GM12878 (cell line): ENCODE measurements at regions not wholly inside any gene's neighbourhood (a gene's known extent, or its start where the extent isn't known, plus 50 kb on each side); places are given as distances from the start of the nearest gene placed in this dataset.

ENCODE experiments used
- ATF2 ChIP-seq: IDR thresholded peaks from 2 replicates; pipeline ENCODE4 v1.6.1; 2012; ENCODE audit warnings: low read length, inconsistent platforms
- BHLHE40 ChIP-seq, 2 experiments: fragments of 450-650 bp in 1 of 2; IDR thresholded peaks; 2 replicates each; pipeline ENCODE4 v1.6.1; 2011 to 2017; ENCODE audit warnings: low read depth in 2 of 2, borderline replicate concordance in 1 of 2, improper control_type of control experiment in 1 of 2, low read length in 1 of 2, mild to moderate bottlenecking in 1 of 2
- CEBPB ChIP-seq, 2 experiments: fragments of 150-350 bp in 1 of 2; IDR thresholded peaks; 2 replicates each; pipeline ENCODE4 v1.6.1; 2012 to 2014; ENCODE audit warnings: low read depth in 2 of 2, low read length in 2 of 2, borderline replicate concordance in 1 of 2, inconsistent platforms in 1 of 2
- HDAC6 ChIP-seq: fragments of 200-600 bp; sonication (generic); IDR thresholded peaks from one replicate; pipeline ENCODE4 v1.8.0; 2017; ENCODE audit warnings: antibody characterized with exemption; ENCODE audit not compliant: unreplicated experiment
- JUND ChIP-seq: IDR thresholded peaks from 2 replicates; pipeline ENCODE4 v1.6.1; 2012; ENCODE audit warnings: low read depth, mild to moderate bottlenecking, low read length, improper control_type of control experiment, moderate library complexity
- NBN ChIP-seq: fragments of 450-650 bp; IDR thresholded peaks from 2 replicates; pipeline ENCODE4 v1.6.1; 2016
- NFXL1 ChIP-seq: fragments of 450-650 bp; IDR thresholded peaks from 2 replicates; pipeline ENCODE4 v1.6.1; 2017; ENCODE audit warnings: antibody characterized with exemption, mild to moderate bottlenecking, borderline replicate concordance
- POLR2AphosphoS2 ChIP-seq: IDR thresholded peaks from 2 replicates; pipeline ENCODE4 v1.6.1; 2011; ENCODE audit warnings: low read depth, mild to moderate bottlenecking, low read length, improper control_type of control experiment, moderate library complexity
- POLR2AphosphoS5 ChIP-seq: IDR thresholded peaks from 2 replicates; pipeline ENCODE4 v1.6.1; 2011; ENCODE audit warnings: mild to moderate bottlenecking, low read length, inconsistent platforms
- SMARCA5 ChIP-seq: fragments of 450-650 bp; IDR thresholded peaks from 2 replicates; pipeline ENCODE4 v1.6.1; 2017; ENCODE audit warnings: mild to moderate bottlenecking
- SMC3 ChIP-seq: IDR thresholded peaks from 2 replicates; pipeline ENCODE4 v1.6.1; 2011; ENCODE audit warnings: low read length, improper control_type of control experiment, borderline replicate concordance
- TF ChIP-seq, protein P1 (sequence below), 3 experiments: IDR thresholded peaks in 2 of 3; conservative IDR thresholded peaks in 1 of 3; 2 replicates each; pipeline ENCODE4 v1.5.1; 2011; ENCODE audit warnings: low read depth in 3 of 3, low read length in 3 of 3, mild to moderate bottlenecking in 3 of 3, control low read depth in 2 of 3, moderate library complexity in 2 of 3, inconsistent platforms in 1 of 3, mixed read lengths in 1 of 3; ENCODE audit not compliant: control insufficient read depth in 2 of 3, insufficient read depth in 1 of 3; ENCODE audit errors: extremely low read depth in 1 of 3
- TF ChIP-seq, protein P2 (sequence below): IDR thresholded peaks from 2 replicates; pipeline ENCODE4 v1.6.1; 2012; ENCODE audit warnings: mild to moderate bottlenecking, low read depth, low read length
- TF ChIP-seq, protein P3 (sequence below): fragments of 450-650 bp; formaldehyde crosslinking; IDR thresholded peaks from 2 replicates; pipeline ENCODE4 v1.5.0; 2022; ENCODE audit warnings: mild to moderate bottlenecking, missing genetic modification characterization

DNA sequence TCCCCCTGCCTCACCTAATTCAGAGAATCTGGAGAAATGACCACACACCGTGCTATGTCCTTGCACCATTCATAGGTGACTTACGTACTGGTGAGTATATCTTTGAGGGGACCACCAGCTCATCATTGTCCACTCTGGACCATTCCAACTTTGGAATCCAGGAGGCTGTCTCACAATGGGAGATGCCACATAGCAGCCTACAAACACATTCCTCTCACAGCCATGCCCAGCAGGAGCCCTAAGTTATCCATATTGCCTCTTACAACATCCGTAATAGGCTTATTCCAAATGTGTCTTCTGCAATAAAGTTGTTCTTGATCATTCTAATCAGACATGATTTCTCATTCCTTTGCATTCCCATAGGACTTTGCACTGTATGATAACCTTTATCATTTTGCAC is 436.7 kb downstream of the EFNB2 start:
- no peak for TF ChIP-seq POLR2AphosphoS5
- TF ChIP-seq JUND = no peak
- TF ChIP-seq, protein P1, sequence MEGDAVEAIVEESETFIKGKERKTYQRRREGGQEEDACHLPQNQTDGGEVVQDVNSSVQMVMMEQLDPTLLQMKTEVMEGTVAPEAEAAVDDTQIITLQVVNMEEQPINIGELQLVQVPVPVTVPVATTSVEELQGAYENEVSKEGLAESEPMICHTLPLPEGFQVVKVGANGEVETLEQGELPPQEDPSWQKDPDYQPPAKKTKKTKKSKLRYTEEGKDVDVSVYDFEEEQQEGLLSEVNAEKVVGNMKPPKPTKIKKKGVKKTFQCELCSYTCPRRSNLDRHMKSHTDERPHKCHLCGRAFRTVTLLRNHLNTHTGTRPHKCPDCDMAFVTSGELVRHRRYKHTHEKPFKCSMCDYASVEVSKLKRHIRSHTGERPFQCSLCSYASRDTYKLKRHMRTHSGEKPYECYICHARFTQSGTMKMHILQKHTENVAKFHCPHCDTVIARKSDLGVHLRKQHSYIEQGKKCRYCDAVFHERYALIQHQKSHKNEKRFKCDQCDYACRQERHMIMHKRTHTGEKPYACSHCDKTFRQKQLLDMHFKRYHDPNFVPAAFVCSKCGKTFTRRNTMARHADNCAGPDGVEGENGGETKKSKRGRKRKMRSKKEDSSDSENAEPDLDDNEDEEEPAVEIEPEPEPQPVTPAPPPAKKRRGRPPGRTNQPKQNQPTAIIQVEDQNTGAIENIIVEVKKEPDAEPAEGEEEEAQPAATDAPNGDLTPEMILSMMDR (IDR thresholded peaks at IDR 0.05 in 2 of 3, conservative IDR thresholded peaks at IDR 0.05 in 1 of 3; ENCODE audit: control insufficient read depth in 2 of 3, extremely low read depth in 1 of 3, insufficient read depth in 1 of 3, low read depth in 3 of 3, low read length in 3 of 3) = no peak
- TF ChIP-seq, protein P2, sequence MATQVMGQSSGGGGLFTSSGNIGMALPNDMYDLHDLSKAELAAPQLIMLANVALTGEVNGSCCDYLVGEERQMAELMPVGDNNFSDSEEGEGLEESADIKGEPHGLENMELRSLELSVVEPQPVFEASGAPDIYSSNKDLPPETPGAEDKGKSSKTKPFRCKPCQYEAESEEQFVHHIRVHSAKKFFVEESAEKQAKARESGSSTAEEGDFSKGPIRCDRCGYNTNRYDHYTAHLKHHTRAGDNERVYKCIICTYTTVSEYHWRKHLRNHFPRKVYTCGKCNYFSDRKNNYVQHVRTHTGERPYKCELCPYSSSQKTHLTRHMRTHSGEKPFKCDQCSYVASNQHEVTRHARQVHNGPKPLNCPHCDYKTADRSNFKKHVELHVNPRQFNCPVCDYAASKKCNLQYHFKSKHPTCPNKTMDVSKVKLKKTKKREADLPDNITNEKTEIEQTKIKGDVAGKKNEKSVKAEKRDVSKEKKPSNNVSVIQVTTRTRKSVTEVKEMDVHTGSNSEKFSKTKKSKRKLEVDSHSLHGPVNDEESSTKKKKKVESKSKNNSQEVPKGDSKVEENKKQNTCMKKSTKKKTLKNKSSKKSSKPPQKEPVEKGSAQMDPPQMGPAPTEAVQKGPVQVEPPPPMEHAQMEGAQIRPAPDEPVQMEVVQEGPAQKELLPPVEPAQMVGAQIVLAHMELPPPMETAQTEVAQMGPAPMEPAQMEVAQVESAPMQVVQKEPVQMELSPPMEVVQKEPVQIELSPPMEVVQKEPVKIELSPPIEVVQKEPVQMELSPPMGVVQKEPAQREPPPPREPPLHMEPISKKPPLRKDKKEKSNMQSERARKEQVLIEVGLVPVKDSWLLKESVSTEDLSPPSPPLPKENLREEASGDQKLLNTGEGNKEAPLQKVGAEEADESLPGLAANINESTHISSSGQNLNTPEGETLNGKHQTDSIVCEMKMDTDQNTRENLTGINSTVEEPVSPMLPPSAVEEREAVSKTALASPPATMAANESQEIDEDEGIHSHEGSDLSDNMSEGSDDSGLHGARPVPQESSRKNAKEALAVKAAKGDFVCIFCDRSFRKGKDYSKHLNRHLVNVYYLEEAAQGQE = no peak
- TF ChIP-seq POLR2AphosphoS2 = no peak
- no peak for TF ChIP-seq NBN
- TF ChIP-seq, protein P3, sequence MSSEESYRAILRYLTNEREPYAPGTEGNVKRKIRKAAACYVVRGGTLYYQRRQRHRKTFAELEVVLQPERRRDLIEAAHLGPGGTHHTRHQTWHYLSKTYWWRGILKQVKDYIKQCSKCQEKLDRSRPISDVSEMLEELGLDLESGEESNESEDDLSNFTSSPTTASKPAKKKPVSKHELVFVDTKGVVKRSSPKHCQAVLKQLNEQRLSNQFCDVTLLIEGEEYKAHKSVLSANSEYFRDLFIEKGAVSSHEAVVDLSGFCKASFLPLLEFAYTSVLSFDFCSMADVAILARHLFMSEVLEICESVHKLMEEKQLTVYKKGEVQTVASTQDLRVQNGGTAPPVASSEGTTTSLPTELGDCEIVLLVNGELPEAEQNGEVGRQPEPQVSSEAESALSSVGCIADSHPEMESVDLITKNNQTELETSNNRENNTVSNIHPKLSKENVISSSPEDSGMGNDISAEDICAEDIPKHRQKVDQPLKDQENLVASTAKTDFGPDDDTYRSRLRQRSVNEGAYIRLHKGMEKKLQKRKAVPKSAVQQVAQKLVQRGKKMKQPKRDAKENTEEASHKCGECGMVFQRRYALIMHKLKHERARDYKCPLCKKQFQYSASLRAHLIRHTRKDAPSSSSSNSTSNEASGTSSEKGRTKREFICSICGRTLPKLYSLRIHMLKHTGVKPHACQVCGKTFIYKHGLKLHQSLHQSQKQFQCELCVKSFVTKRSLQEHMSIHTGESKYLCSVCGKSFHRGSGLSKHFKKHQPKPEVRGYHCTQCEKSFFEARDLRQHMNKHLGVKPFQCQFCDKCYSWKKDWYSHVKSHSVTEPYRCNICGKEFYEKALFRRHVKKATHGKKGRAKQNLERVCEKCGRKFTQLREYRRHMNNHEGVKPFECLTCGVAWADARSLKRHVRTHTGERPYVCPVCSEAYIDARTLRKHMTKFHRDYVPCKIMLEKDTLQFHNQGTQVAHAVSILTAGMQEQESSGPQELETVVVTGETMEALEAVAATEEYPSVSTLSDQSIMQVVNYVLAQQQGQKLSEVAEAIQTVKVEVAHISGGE (CRISPR knock-in tag) = no peak
- TF ChIP-seq CEBPB (IDR thresholded peaks at IDR 0.05; ENCODE audit: borderline replicate concordance in 1 of 2, low read depth in 2 of 2, low read length in 2 of 2) = no peak
- TF ChIP-seq ATF2 = no peak
- no peak for TF ChIP-seq BHLHE40 (IDR thresholded peaks at IDR 0.05; ENCODE audit: borderline replicate concordance in 1 of 2, low read depth in 2 of 2, low read length in 1 of 2)
- TF ChIP-seq HDAC6 = no peak
- TF ChIP-seq NFXL1 = no peak
- TF ChIP-seq SMC3 = no peak
- TF ChIP-seq SMARCA5 = no peak
